G401.6 (cell line): ENCODE measurements at regions not wholly inside any gene's neighbourhood (a gene's known extent, or its start where the extent isn't known, plus 50 kb on each side); places are given as distances from the start of the nearest gene placed in this dataset.

ENCODE experiments used
- FAIRE-seq: peaks from 2 replicates; lab custom pipeline; 2012; peaks lifted over from hg19 to GRCh38; lab: Jason Lieb, UNC

GRCh38 chr5:167511276-167511675 is 780.2 kb upstream of the WWC1 start:
- FAIRE-seq: no peak

- no peak for FAIRE-seq
Measured at GRCh38 chr5:167512111-167512510, 779.3 kb upstream of the WWC1 start.

GRCh38 chr5:167513381-167513780 is 778.1 kb upstream of the WWC1 start:
- no peak for FAIRE-seq

GRCh38 chr5:167514461-167514860 is 777.0 kb upstream of the WWC1 start:
- FAIRE-seq: no peak

GRCh38 chr5:167525004-167525403 is 766.4 kb upstream of the WWC1 start:
- FAIRE-seq: no peak

- no peak for FAIRE-seq
Measured at GRCh38 chr5:167528651-167529050, 762.8 kb upstream of the WWC1 start.

GRCh38 chr5:167530548-167530947 is 760.9 kb upstream of the WWC1 start:
- no peak for FAIRE-seq

- FAIRE-seq: no peak
Measured at GRCh38 chr5:167533814-167534795, 757.3 kb upstream of the WWC1 start.

GRCh38 chr5:167539747-167540146 is 751.7 kb upstream of the WWC1 start:
- FAIRE-seq: no peak

GRCh38 chr5:167546270-167546669 is 745.2 kb upstream of the WWC1 start:
- FAIRE-seq: no peak

- no peak for FAIRE-seq
Measured at GRCh38 chr5:167552356-167552755, 739.1 kb upstream of the WWC1 start.

- FAIRE-seq: no peak
Measured at GRCh38 chr5:167553511-167553910, 737.9 kb upstream of the WWC1 start.

- no peak for FAIRE-seq
Measured at GRCh38 chr5:167554564-167555290, 736.7 kb upstream of the WWC1 start.

GRCh38 chr5:167555565-167556166 is 735.8 kb upstream of the WWC1 start:
- no peak for FAIRE-seq

- no peak for FAIRE-seq
Measured at GRCh38 chr5:167557359-167557758, 734.1 kb upstream of the WWC1 start.

GRCh38 chr5:167561796-167562195 is 729.6 kb upstream of the WWC1 start:
- FAIRE-seq: no peak

GRCh38 chr5:167564275-167564674 is 727.2 kb upstream of the WWC1 start:
- no peak for FAIRE-seq

GRCh38 chr5:167565189-167565954 is 726.1 kb upstream of the WWC1 start:
- FAIRE-seq: peak; percentile 92

GRCh38 chr5:167570431-167570830 is 721.0 kb upstream of the WWC1 start:
- FAIRE-seq: no peak

GRCh38 chr5:167571824-167572223 is 719.6 kb upstream of the WWC1 start:
- FAIRE-seq: no peak

- FAIRE-seq: peak; percentile 99
Measured at GRCh38 chr5:167573370-167574127, 717.9 kb upstream of the WWC1 start.
